ENCODE measurements at regions not wholly inside any gene's neighbourhood (a gene's known extent, or its start where the extent isn't known, plus 50 kb on each side); places are given as distances from the start of the nearest gene placed in this dataset.
"Not testable (repeated sequence)": the region's sequence is repeated elsewhere in the genome, so short reads cannot be mapped to it uniquely, and the experiment has no call there.

GRCh38 chrX:1883772-1884171, 268.9 kb downstream of the ASMT start:
- intact Hi-C loops (cut with DNase I; ENCODE audit: low total_unique reads) = no loop called here
- TF ChIP-seq CTCF (IDR thresholded peaks at IDR 0.05) (no peak), POLR2A (IDR thresholded peaks at IDR 0.05) (no peak), POLR2AphosphoS5 (IDR thresholded peaks at IDR 0.05) (no peak)
- no peaks in the 10 kb centered on the region for H3K4me1 ChIP-seq

GRCh38 chrX:1884446-1884845, 269.6 kb downstream of the ASMT start:
- H3K4me3 ChIP-seq = no peak overlapping the region
- H3K27me3 ChIP-seq = no peaks in the 10 kb centered on the region
- no peaks in the 10 kb centered on the region for H3K4me1 ChIP-seq
- no peak overlapping the region for H3K27ac ChIP-seq
- H3K36me3 ChIP-seq = no peaks in the 10 kb centered on the region
- H3K9me3 ChIP-seq = peaks cover 0 to 7% of the 10 kb centered on the region in 2 donors
- TF ChIP-seq CTCF (IDR thresholded peaks at IDR 0.05) (no peak), POLR2A (IDR thresholded peaks at IDR 0.05) (no peak), POLR2AphosphoS5 (IDR thresholded peaks at IDR 0.05) (no peak)
- intact Hi-C loops (cut with DNase I; ENCODE audit: low total_unique reads) = no loop called here
- no peak for DNase-seq (ENCODE audit: low spot score in 2 of 2)

More at GRCh38 chrX:1883772-1884171, 268.9 kb downstream of the ASMT start:
- Histone ChIP-seq H3K27me3 (no peaks in the 10 kb centered on the region), H3K9me3 (peaks cover 0 to under 1% of the 10 kb centered on the region in 2 donors), H3K4me3 (no peak overlapping the region), H3K27ac (no peak overlapping the region), H3K36me3 (no peaks in the 10 kb centered on the region)
- no peak for DNase-seq (ENCODE audit: low spot score in 2 of 2)

GRCh38 chrX:1885116-1885515, 270.3 kb downstream of the ASMT start:
- intact Hi-C loops (cut with DNase I; ENCODE audit: low total_unique reads) = no loop called here
- H3K36me3 ChIP-seq = no peaks in the 10 kb centered on the region
- no peak for TF ChIP-seq POLR2A (IDR thresholded peaks at IDR 0.05)
- TF ChIP-seq POLR2AphosphoS5 (IDR thresholded peaks at IDR 0.05) = no peak
- TF ChIP-seq CTCF (IDR thresholded peaks at IDR 0.05) = no peak
- DNase-seq (ENCODE audit: low spot score in 2 of 2) = no peak
- H3K4me1 ChIP-seq = no peaks in the 10 kb centered on the region
- no peak overlapping the region for H3K4me3 ChIP-seq
- peaks cover 0 to 7% of the 10 kb centered on the region in 2 donors for H3K9me3 ChIP-seq
- no peaks in the 10 kb centered on the region for H3K27me3 ChIP-seq
- H3K27ac ChIP-seq = no peak overlapping the region

- DNase-seq (ENCODE audit: low spot score in 2 of 2); H3K27me3 ChIP-seq; H3K4me3 ChIP-seq; H3K36me3 ChIP-seq; intact Hi-C loops (cut with DNase I; ENCODE audit: low total_unique reads); H3K4me1 ChIP-seq; H3K27ac ChIP-seq: not testable (repeated sequence)
- H3K9me3 ChIP-seq = peaks cover 0 to 10% of the 10 kb centered on the region in 2 donors
These were observed 273.4 kb downstream of the ASMT start for GRCh38 chrX:1888305-1888704.

GRCh38 chrX:1894026-1894294, 279.1 kb downstream of the ASMT start:
- Histone ChIP-seq H3K4me3 (no peak overlapping the region), H3K9me3 (peaks cover 0 to 8% of the 10 kb centered on the region in 2 donors), H3K4me1 (no peaks in the 10 kb centered on the region), H3K36me3 (no peaks in the 10 kb centered on the region), H3K27me3 (peaks cover 0 to 5% of the 10 kb centered on the region in 2 donors), H3K27ac (no peak overlapping the region)
- no peak for TF ChIP-seq POLR2A (IDR thresholded peaks at IDR 0.05)
- TF ChIP-seq POLR2AphosphoS5 (IDR thresholded peaks at IDR 0.05) = no peak
- no peak for TF ChIP-seq CTCF (IDR thresholded peaks at IDR 0.05)
- intact Hi-C loops (cut with DNase I; ENCODE audit: low total_unique reads) = no loop called here
- no peak for DNase-seq (ENCODE audit: low spot score in 2 of 2)

GRCh38 chrX:1894740-1895139, 279.9 kb downstream of the ASMT start:
- no peaks in the 10 kb centered on the region for H3K36me3 ChIP-seq
- TF ChIP-seq CTCF (IDR thresholded peaks at IDR 0.05) (no peak), POLR2A (IDR thresholded peaks at IDR 0.05) (no peak), POLR2AphosphoS5 (IDR thresholded peaks at IDR 0.05) (no peak)
- H3K4me3 ChIP-seq = no peak overlapping the region
- no peaks in the 10 kb centered on the region for H3K4me1 ChIP-seq
- H3K9me3 ChIP-seq = peaks cover 0 to 3% of the 10 kb centered on the region in 2 donors
- peaks cover 0 to 5% of the 10 kb centered on the region in 2 donors for H3K27me3 ChIP-seq
- intact Hi-C loops (cut with DNase I; ENCODE audit: low total_unique reads) = no loop called here
- H3K27ac ChIP-seq = no peak overlapping the region
- DNase-seq (ENCODE audit: low spot score in 2 of 2) = no peak
